NCI-H524 treated with DMSO at 0.1 percent for 48 hours (cell line): ENCODE measurements at regions not wholly inside any gene's neighbourhood (a gene's known extent, or its start where the extent isn't known, plus 50 kb on each side); places are given as distances from the start of the nearest gene placed in this dataset.

Experiments used
- DNase-seq: peaks from one replicate; lab custom pipeline; 2025; lab: John Stamatoyannopoulos, UW

GRCh38 chr13:61029064-61029463, 386.6 kb downstream of the PCDH20 start:
- no peak for DNase-seq

- DNase-seq = no peak
Measured at GRCh38 chr13:61024046-61024445, 391.6 kb downstream of the PCDH20 start.

GRCh38 chr13:61021838-61022237, 393.8 kb downstream of the PCDH20 start:
- DNase-seq = no peak

DNA sequence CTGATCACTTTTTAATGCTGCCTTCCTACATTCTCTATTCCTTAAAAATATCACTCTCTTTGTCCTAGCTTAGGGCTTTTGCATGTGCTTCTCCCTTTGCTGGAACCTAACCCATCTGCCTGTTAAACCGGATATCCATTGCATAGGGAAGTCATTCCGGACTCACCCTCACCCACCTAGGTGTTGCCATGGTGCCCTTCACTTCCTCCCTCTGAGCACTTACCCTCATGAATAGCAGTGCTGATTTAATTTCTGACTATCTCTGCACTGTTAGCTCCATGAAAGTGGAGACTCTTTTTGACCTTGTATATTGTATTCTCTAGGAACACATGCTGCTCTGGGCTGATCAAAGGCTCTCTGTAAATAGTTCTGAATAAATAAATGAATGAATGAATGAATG, 401.9 kb downstream of the PCDH20 start:
- DNase-seq = no peak

- no peak for DNase-seq
Measured at GRCh38 chr13:61010358-61010757, 405.3 kb downstream of the PCDH20 start.

DNA sequence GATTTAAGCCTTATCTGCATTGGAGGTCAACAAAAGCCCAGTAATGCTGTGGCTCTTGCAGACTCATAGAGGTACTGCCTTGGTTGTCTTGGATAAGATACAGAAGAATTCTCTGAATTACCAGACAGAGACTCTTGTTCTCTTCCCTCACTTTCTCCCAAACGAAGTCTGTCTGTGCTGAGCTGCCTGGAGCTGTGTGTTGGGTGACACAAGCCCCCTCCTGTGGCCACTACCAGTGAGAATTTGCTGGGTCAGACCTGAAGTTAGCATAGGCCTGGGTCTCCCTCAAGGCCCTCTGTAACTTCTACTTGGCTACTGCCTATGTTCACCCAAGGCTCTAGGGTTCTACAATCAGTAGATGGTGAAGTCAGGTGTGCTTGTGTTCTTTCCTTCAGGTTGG, 413.0 kb downstream of the PCDH20 start:
- no peak for DNase-seq

DNA sequence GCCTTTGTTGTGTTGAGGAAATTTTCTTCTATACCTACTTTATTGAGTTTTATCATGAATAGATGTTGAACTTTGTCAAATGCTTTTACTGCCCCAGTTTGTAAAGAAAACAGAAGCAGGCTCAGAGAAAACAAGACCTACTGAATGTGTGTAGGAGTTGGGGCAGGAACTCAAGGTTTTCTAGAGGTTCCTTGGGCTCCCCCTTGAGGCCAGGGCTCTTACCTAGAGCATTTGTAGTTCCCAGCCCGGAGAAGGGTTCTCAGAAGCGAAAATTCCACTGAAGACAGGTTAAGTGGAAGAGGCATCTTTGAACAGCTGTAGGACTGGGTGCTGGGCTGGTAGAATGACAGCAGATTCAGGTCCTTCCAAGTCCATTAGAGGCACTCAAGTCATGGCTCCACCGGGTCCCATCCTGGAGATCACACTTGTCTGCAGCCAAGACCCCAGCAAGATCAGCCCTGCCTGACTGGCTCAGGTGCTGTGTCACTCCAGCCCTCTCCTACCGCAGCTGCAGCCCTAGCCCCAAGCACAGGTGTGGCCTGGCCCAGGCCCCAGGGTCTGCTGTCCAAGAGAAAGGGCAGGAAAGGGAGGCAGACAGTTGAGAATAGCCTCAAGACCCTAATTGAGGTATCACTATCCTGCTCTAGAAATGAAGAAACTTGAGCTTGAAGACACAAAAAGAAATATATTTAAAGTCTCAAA, 425.5 kb downstream of the PCDH20 start:
- DNase-seq = no peak

DNA sequence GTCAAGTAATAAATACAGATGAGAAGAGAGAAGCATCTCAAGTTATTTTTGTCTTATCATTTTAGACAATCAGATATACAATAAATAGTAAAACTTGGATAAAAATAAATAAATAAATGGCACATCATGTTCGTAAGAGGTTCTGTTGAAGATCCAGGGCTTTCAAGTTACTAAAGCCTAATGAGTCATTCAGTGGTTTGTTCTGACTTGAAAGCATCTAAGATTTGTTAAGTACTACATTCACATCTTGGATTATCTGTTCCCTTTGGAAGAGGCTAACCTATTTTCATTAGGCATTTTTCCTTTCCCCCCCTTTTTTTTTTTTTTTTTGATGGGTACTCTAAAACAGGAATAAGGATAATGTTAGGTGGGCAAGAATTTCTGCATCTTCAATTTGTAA, 429.3 kb downstream of the PCDH20 start:
- DNase-seq = no peak

- no peak for DNase-seq
Measured at GRCh38 chr13:60981407-60981806, 434.2 kb downstream of the PCDH20 start.

- no peak for DNase-seq
Measured at GRCh38 chr13:60976367-60976766, 439.3 kb downstream of the PCDH20 start.

DNA sequence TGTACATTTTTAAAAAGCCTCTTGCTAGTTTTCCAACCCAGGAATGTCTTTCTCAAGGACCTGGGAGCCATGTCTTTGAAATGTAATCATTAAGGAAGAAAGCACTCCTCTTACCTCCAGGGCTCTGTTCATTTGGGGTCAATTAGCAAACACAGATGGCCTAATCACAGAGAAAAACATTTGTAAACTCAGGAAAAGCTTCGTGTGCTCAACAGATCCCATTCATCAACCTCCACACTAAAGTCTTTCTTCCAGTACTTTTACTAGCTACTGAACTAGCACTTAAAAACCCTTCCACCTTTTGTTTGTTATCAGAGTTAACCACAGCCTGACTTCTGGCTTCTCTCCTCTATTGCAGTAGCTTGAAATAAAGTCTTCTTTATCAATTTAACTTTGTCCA, 441.4 kb downstream of the PCDH20 start:
- no peak for DNase-seq

GRCh38 chr13:60973529-60973928, 442.1 kb downstream of the PCDH20 start:
- DNase-seq = no peak

- DNase-seq = no peak
Measured at GRCh38 chr13:60970736-60971135, 444.9 kb downstream of the PCDH20 start.

DNA sequence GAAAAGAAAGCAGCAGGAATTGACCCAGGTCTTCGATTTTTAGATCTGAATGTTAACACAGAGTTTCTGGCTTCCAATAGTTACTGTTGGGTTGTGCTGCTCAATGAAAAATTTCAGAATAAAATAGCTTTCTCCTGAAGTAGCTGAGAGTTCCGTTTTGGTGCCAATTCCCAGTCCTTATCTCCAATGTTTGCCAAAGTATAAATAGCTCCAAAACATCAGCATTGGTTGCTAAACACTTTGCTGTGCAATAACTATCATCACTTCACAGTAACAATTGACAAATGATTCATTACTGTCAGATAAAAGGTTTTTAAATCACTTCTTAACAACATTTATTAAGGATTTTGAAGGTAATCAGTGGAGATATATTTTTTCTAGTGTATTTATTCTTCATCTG, 446.0 kb downstream of the PCDH20 start:
- no peak for DNase-seq

DNA sequence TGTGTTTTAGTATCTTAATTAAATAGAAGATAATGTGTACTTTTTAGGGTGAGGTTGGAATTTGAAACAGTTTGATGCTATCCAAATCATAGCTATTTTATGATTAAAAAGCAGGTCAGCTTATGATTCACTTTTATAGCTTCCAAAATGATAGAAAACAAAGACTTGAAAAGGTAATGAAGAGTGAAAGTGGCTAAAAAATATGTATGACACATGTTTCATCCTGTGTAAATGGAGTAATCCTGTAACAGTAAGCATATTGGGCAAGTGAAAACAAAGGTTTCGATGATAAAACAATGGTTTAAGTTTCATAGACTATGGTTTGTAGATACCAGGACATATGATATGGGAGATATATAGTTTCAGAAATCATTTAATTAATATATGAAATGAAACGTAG, 456.2 kb downstream of the PCDH20 start:
- no peak for DNase-seq

GRCh38 chr13:60957816-60958215, 457.8 kb downstream of the PCDH20 start:
- no peak for DNase-seq

DNA sequence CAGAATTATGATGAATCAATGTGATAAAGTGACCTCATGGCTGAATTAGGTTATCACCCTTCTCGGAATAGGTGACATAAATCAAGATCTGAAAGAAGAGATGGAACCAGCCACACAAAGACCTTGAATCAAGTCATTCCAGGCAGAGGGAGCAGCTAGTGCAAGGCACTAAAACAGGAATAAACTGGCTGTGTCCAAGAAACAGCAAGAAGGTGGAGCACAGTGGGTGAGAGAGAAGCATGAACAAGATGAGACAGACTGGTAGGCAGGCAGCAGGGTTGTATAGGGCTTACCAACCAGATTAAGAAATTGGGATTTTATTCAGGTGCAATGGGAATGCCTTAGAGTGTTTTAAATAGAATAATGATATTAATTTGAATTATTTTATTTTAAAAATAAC, 470.3 kb downstream of the PCDH20 start:
- no peak for DNase-seq

GRCh38 chr13:60944863-60945262, 470.8 kb downstream of the PCDH20 start:
- DNase-seq = no peak

GRCh38 chr13:60944016-60944415, 471.6 kb downstream of the PCDH20 start:
- no peak for DNase-seq

DNA sequence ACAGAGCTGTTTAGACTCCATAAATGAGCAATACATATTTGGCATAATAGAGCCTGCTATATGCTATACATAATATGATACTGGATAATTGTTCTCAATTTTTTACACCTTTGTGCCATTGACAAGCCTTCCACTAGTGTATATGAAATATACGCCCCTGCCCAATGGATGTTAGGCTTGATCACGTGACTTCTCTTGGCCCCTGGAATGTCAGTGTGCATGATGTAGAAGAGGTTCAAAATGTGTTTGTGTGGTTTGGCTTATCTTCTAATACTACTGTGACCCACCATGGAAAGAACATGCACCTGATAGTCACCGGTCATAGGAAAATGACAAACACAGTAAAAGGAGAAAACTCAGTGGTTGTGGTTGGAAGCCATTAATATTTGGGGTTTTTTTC, 479.4 kb downstream of the PCDH20 start:
- no peak for DNase-seq

DNA sequence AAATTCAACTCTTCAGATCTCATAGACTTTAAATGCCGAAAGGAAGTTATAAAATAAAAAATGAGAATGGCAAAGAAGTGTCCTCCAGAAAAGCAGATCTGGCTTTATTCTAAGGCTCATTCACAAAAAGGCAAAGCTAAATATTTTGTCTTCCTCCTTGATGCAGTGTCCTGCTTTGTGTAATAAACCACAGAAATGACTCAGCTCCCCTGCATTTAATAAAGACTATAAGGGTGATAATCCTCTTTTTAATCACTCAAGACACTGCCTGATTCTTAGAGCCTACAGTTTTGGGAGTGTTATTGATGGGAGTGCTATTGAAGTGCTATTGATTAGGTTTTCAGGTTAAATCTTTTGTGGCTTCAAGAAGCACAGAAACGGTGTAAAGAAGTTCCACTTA, 482.0 kb downstream of the PCDH20 start:
- no peak for DNase-seq

DNA sequence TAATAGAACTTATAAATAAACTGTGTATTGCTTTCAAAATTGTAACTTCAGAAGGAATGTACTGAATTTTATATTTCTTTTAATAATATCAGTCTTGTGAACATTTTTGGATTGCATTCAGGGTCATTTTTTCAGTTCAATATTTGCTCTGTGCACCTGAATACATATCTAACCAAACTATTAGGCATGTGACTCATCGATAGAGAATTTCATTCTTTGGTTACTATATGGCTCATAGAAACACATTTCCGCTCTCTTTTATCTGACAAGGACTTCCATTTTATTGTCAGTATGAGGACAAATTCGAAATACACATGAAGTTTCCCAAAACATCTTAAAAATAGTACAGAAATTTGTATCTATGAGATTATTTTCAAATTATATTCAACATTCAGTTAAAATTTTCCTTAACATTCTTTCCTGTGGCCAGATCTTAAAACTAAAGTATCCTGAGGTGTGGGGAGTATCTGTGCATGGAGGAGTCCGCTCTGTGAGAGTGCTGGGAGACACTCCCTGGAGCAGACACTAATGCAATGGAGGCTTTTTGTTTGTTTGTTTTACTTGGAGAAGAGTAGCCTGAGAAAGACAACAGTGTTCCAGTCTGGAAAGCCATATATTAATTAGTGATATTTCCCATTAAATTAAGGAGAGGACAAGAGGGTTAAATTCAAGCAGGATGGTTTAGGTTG, 483.6 kb downstream of the PCDH20 start:
- no peak for DNase-seq

DNA sequence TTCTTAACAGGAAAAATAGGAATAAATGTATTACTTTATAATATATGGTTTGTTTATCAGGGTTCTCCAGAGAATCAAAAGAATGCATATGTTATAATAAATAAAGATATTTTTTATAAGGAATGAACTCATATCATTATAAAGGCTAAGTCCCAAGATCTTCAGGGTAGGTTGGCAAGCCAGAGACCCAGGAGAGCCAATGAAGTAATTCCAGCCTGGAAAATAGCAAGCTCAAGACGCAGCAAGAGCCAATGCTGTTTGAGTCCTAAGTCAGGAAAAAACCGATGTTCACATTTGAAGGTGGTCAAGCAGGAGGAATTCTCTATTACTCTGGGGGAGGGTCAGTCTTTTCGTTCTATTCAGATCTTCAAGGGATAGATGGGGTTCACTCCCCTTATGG, 490.0 kb downstream of the PCDH20 start:
- DNase-seq = no peak

GRCh38 chr13:60924856-60925255, 490.8 kb downstream of the PCDH20 start:
- no peak for DNase-seq
